Cardiac muscle cell (in vitro differentiated cells and primary cell): ENCODE measurements at regions not wholly inside any gene's neighbourhood (a gene's known extent, or its start where the extent isn't known, plus 50 kb on each side); places are given as distances from the start of the nearest gene placed in this dataset.

Experiments used
- DNase-seq, 2 donors: peaks; one replicate each; pipeline versions ENCODE4 v3.0.0 to v3.0.0-alpha.2; 2010 to 2017; ENCODE audit warnings: low read depth in 1 of 2, low spot score in 1 of 2
- H3K27ac ChIP-seq: fragments of 200-600 bp; sonication (generic); 2 replicates; pipeline ENCODE4 v1.5.1; 2016
- H3K27me3 ChIP-seq: fragments of 200-600 bp; sonication (generic); 2 replicates; pipeline ENCODE4 v1.6.0; 2016; ENCODE audit warnings: control low read depth
- H3K36me3 ChIP-seq: fragments of 200-600 bp; sonication (generic); 2 replicates; pipeline ENCODE4 v1.5.1; 2016; ENCODE audit warnings: control low read depth
- H3K4me1 ChIP-seq: fragments of 200-600 bp; sonication (generic); 2 replicates; pipeline ENCODE4 v1.8.1; 2017; ENCODE audit warnings: low read depth, mild to moderate bottlenecking, mixed run types
- H3K4me3 ChIP-seq: fragments of 200-600 bp; sonication (generic); 2 replicates; pipeline ENCODE4 v1.5.1; 2016; ENCODE audit warnings: mild to moderate bottlenecking
- H3K9me3 ChIP-seq: fragments of 200-600 bp; sonication (generic); 2 replicates; pipeline ENCODE4 v1.5.1; 2017; ENCODE audit warnings: low read depth, mild to moderate bottlenecking, control low read depth
- CTCF ChIP-seq: IDR thresholded peaks from 2 replicates; pipeline ENCODE4 v1.5.1; 2012; ENCODE audit warnings: low read depth, mild to moderate bottlenecking, low read length

GRCh38 chr6:19175023-19175422 lies 662.1 kb upstream of the ID4 start:
- Histone ChIP-seq H3K9me3 (no peaks in the 10 kb centered on the region), H3K36me3 (no peaks in the 10 kb centered on the region), H3K27me3 (no peaks in the 10 kb centered on the region), H3K27ac (no peak overlapping the region), H3K4me1 (peaks cover 8% of the 10 kb centered on the region), H3K4me3 (no peak overlapping the region)
- no peak for TF ChIP-seq CTCF
- DNase-seq = no peak

GRCh38 chr6:19180348-19181072 lies 656.7 kb upstream of the ID4 start:
- Histone ChIP-seq H3K27ac (peak overlapping the region; percentile 47), H3K4me3 (no peak overlapping the region), H3K9me3 (no peaks in the 10 kb centered on the region), H3K4me1 (no peaks in the 10 kb centered on the region), H3K27me3 (no peaks in the 10 kb centered on the region), H3K36me3 (no peaks in the 10 kb centered on the region)
- peak; percentile 41 to 56 for DNase-seq
- TF ChIP-seq CTCF = no peak

GRCh38 chr6:19181211-19181610 lies 656.0 kb upstream of the ID4 start:
- no peaks in the 10 kb centered on the region for H3K36me3 ChIP-seq
- DNase-seq = no peak
- H3K4me1 ChIP-seq = no peaks in the 10 kb centered on the region
- H3K27ac ChIP-seq = peak overlapping the region; percentile 47
- no peaks in the 10 kb centered on the region for H3K9me3 ChIP-seq
- no peak overlapping the region for H3K4me3 ChIP-seq
- H3K27me3 ChIP-seq = no peaks in the 10 kb centered on the region
- TF ChIP-seq CTCF = no peak

GRCh38 chr6:19193624-19194023 lies 643.5 kb upstream of the ID4 start:
- no peak for TF ChIP-seq CTCF
- H3K27me3 ChIP-seq = no peaks in the 10 kb centered on the region
- no peaks in the 10 kb centered on the region for H3K9me3 ChIP-seq
- no peaks in the 10 kb centered on the region for H3K36me3 ChIP-seq
- H3K27ac ChIP-seq = no peak overlapping the region
- no peak overlapping the region for H3K4me3 ChIP-seq
- H3K4me1 ChIP-seq = no peaks in the 10 kb centered on the region
- no peak for DNase-seq

GRCh38 chr6:19204445-19204844 lies 632.7 kb upstream of the ID4 start:
- H3K27ac ChIP-seq = no peak overlapping the region
- no peaks in the 10 kb centered on the region for H3K27me3 ChIP-seq
- H3K36me3 ChIP-seq = no peaks in the 10 kb centered on the region
- no peaks in the 10 kb centered on the region for H3K9me3 ChIP-seq
- no peak for TF ChIP-seq CTCF
- no peak for DNase-seq
- H3K4me3 ChIP-seq = no peak overlapping the region
- H3K4me1 ChIP-seq = no peaks in the 10 kb centered on the region
